Prostate gland (tissue), 2 donors: ENCODE measurements at regions not wholly inside any gene's neighbourhood (a gene's known extent, or its start where the extent isn't known, plus 50 kb on each side); places are given as distances from the start of the nearest gene placed in this dataset.

ENCODE experiments used
- DNase-seq: peaks from one replicate; pipeline ENCODE4 v3.0.0-alpha.2; 2019; ENCODE audit warnings: low spot score
- H3K27ac ChIP-seq, 2 donors: fragments of 200-600 bp; sonication (generic); 2 replicates each; pipeline ENCODE4 v1.5.1; 2017 to 2019
- H3K27me3 ChIP-seq: fragments of 200-600 bp; sonication (generic); replicated peaks from 2 replicates; pipeline ENCODE4 v1.5.1; 2019; ENCODE audit not compliant: insufficient read depth
- H3K36me3 ChIP-seq, 2 donors: fragments of 200-600 bp; sonication (generic); 1 replicate in 1 of 2; 2 replicates in 1 of 2; pipeline versions ENCODE4 v1.5.1 to v1.8.1; 2017 to 2019
- H3K4me1 ChIP-seq: fragments of 200-600 bp; sonication (generic); replicated peaks from 2 replicates; pipeline ENCODE4 v1.5.1; 2019
- H3K4me3 ChIP-seq, 2 donors: fragments of 200-600 bp; sonication (generic); 2 replicates each; pipeline ENCODE4 v1.5.1; 2017 to 2019
- H3K9me3 ChIP-seq: fragments of 200-600 bp; sonication (generic); 2 replicates; pipeline ENCODE4 v1.5.1; 2017
- POLR2A ChIP-seq: fragments of 450-650 bp; IDR thresholded peaks from one replicate; pipeline ENCODE4 v1.6.1; 2016; ENCODE audit warnings: antibody characterized with exemption, mild to moderate bottlenecking
- POLR2AphosphoS5 ChIP-seq: sonication (generic); formaldehyde crosslinking; IDR thresholded peaks from one replicate; pipeline ENCODE4 v1.6.1; 2017; ENCODE audit warnings: antibody characterized with exemption
- WGBS: methylation state at CpG from one replicate; pipeline ENCODE4 v1.1.5; 2018; 5-methylcytosine and 5-hydroxymethylcytosine counted together
- intact Hi-C: fragments of 100-400 bp; cut with DNase I; formaldehyde crosslinking; loops from one replicate; pipeline ENCODE4 v1.14.2; 2022
- TF ChIP-seq, protein P1 (sequence below), 4 experiments: fragments of 200-600 bp in 2 of 4; fragments of 450-650 bp in 2 of 4; sonication (generic) in 2 of 4; IDR thresholded peaks; 1 replicate in 3 of 4; 2 replicates in 1 of 4; pipeline ENCODE4 v1.5.1; 2016 to 2019; ENCODE audit warnings: antibody characterized with exemption in 4 of 4, mild to moderate bottlenecking in 2 of 4, moderate library complexity in 2 of 4

DNA sequence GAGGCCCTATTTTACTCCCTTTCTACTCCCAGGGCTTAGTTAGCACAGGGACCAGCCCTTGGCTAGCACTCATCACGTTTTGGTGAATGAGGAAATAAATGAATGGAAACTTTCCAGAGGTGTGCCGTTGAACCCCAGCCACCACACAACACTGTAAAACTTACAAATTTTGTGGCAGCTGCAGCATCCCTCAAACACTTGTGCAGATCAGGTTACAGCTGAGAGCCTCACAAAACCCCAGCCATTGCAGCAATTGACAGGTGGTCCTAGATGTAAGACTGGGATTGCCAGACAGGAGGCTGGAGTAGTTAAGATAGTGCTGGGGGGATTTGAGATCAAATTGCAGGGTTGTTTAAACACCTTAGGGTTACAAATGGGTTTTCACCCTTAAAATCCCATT, 482.2 kb upstream of the KIF2A start:
- DNase-seq, result no peak
- Histone ChIP-seq H3K27me3 (no peaks in the 10 kb centered on the region), H3K4me3 (no peak overlapping the region), H3K9me3 (no peaks in the 10 kb centered on the region), H3K36me3 (no peaks in the 10 kb centered on the region), H3K27ac (no peak overlapping the region), H3K4me1 (no peaks in the 10 kb centered on the region)
- intact Hi-C loops, result no loop called here
- WGBS, result 22% methylated on average over 2 of the region's 2 CpGs
- TF ChIP-seq, protein P1, sequence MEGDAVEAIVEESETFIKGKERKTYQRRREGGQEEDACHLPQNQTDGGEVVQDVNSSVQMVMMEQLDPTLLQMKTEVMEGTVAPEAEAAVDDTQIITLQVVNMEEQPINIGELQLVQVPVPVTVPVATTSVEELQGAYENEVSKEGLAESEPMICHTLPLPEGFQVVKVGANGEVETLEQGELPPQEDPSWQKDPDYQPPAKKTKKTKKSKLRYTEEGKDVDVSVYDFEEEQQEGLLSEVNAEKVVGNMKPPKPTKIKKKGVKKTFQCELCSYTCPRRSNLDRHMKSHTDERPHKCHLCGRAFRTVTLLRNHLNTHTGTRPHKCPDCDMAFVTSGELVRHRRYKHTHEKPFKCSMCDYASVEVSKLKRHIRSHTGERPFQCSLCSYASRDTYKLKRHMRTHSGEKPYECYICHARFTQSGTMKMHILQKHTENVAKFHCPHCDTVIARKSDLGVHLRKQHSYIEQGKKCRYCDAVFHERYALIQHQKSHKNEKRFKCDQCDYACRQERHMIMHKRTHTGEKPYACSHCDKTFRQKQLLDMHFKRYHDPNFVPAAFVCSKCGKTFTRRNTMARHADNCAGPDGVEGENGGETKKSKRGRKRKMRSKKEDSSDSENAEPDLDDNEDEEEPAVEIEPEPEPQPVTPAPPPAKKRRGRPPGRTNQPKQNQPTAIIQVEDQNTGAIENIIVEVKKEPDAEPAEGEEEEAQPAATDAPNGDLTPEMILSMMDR (IDR thresholded peaks at IDR 0.05), result no peak
- TF ChIP-seq POLR2A (no peak), POLR2AphosphoS5 (no peak)

DNA sequence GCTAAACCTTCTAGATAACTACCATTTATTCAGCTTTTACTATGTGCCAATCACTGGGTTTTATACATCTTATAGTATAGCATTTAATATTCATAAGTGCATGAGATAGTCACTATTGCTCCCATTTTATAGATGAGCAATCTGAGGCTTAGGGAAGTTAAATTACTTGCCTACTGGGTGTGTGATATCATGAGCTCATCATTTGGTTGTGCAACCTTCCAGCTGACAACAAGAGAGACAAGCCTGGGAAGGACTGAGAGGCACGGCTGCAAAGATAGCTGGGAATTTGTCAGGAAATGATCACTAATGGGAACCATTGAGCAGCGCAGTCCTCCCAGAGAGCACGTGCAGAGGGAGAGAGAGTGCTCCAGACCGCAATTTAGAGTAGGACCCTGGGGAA, 481.6 kb upstream of the KIF2A start:
- H3K36me3 ChIP-seq, result no peaks in the 10 kb centered on the region
- no peaks in the 10 kb centered on the region for H3K4me1 ChIP-seq
- no peaks in the 10 kb centered on the region for H3K27me3 ChIP-seq
- no peak overlapping the region for H3K4me3 ChIP-seq
- TF ChIP-seq POLR2A, result no peak
- no peak for TF ChIP-seq POLR2AphosphoS5
- TF ChIP-seq, protein P1 (IDR thresholded peaks at IDR 0.05), result no peak
- H3K27ac ChIP-seq, result no peak overlapping the region
- intact Hi-C loops, result no loop called here
- H3K9me3 ChIP-seq, result no peaks in the 10 kb centered on the region
- 91% methylated on average over 4 of the region's 4 CpGs for WGBS
- DNase-seq, result no peak

DNA sequence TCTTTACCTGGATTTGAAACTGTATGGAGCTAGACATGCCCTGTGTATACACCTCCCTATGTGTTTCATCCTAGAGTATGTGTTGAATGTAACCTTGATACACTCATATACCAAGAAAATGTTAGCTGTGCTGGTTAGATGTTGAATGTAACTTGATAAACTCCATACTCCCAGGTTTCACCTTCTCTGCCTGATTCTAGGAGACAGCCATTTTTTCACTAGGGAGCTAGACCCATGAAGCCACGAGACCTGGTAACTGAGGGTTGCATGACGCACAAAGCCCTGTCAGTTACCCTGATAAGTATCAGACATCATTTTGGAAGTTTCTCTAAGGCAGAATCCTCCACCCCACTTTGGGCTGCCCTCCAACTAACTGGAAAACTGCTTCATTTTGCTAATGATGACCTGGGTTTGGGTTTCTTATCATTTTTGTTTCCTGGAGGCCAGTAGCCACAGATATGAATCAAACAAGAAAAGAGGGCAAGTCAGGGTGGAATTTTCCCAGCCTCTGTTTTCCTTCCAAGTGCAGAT, 478.5 kb upstream of the KIF2A start:
- TF ChIP-seq POLR2AphosphoS5, result no peak
- TF ChIP-seq, protein P1 (IDR thresholded peaks at IDR 0.05), result no peak
- TF ChIP-seq POLR2A, result no peak
- intact Hi-C loops, result no loop called here
- no peaks in the 10 kb centered on the region for H3K36me3 ChIP-seq
- 89% methylated on average over 2 of the region's 2 CpGs for WGBS
- no peaks in the 10 kb centered on the region for H3K27me3 ChIP-seq
- no peak overlapping the region for H3K4me3 ChIP-seq
- no peak overlapping the region for H3K27ac ChIP-seq
- H3K9me3 ChIP-seq, result no peaks in the 10 kb centered on the region
- H3K4me1 ChIP-seq, result no peaks in the 10 kb centered on the region
- no peak for DNase-seq

DNA sequence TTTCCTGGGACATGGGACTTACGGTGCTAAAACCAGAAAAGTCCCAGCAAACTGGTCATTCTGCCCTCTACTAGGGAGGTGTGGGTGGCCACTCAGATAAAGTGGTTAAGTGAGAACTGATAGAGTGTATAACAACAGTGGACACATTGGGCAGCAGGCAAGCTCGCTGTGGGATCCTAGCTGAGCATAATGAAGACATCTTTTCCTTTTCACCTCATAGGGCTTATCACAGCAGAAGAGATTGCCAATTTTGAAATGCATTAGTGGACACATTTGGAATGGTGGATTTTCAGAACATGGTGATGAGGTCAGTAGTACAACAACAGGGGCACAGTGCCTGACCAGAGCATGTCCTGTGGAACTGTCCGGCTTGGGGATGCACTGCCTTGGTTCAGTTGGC, 477.1 kb upstream of the KIF2A start:
- intact Hi-C loops, result no loop called here
- H3K4me1 ChIP-seq, result no peaks in the 10 kb centered on the region
- no peak for DNase-seq
- H3K4me3 ChIP-seq, result no peak overlapping the region
- no peaks in the 10 kb centered on the region for H3K36me3 ChIP-seq
- TF ChIP-seq, protein P1 (IDR thresholded peaks at IDR 0.05), result no peak
- TF ChIP-seq POLR2AphosphoS5, result no peak
- TF ChIP-seq POLR2A, result no peak
- WGBS, result 91% methylated on average over 3 of the region's 3 CpGs
- H3K27me3 ChIP-seq, result no peaks in the 10 kb centered on the region
- H3K27ac ChIP-seq, result no peak overlapping the region
- no peaks in the 10 kb centered on the region for H3K9me3 ChIP-seq

DNA sequence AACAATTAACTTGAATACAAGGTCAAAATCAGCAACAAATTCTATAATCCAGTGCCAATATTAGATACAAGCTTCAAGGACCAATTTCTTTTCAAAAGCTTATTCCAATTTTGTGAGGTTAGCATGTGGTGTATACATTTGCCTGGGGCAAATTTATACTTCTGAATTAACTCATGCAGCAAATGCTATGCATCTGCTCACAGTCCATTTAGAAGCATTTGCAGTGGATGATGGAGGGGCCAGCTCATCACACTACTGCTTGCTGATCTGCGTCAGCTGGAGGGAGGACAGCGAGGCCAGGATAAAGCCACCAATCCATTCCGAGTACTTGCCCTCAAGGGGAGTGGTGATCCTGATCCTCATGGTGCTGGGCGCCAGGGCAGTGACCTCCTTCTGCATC, 474.3 kb upstream of the KIF2A start:
- H3K4me1 ChIP-seq, result no peaks in the 10 kb centered on the region
- H3K27ac ChIP-seq, result no peak overlapping the region
- DNase-seq, result no peak
- no peaks in the 10 kb centered on the region for H3K9me3 ChIP-seq
- TF ChIP-seq POLR2AphosphoS5, result no peak
- H3K4me3 ChIP-seq, result no peak overlapping the region
- H3K27me3 ChIP-seq, result no peaks in the 10 kb centered on the region
- WGBS, result 92% methylated on average over 4 of the region's 4 CpGs
- H3K36me3 ChIP-seq, result no peaks in the 10 kb centered on the region
- intact Hi-C loops, result no loop called here
